GM12878 (cell line): ENCODE measurements at regions not wholly inside any gene's neighbourhood (a gene's known extent, or its start where the extent isn't known, plus 50 kb on each side); places are given as distances from the start of the nearest gene placed in this dataset.

ENCODE experiments used
- ATAC-seq: fragments of 200-7000 bp; cut with Tn5 transposase; 3 replicates; pipeline ENCODE4 v1.9.1; 2020; ENCODE audit warnings: mild to moderate bottlenecking, moderate library complexity
- BruUV-seq: library from RNA; stranded (reverse); fragments of 400-500 nt; replicated peaks from 2 replicates; lab custom pipeline; 2021; lab: Mats Ljungman, UMichigan
- CTCF ChIA-PET: fragments of 300-600 bp; sonication (Branson Sonifier 250); formaldehyde crosslinking; extraction: SDS; loops from one replicate; lab custom pipeline; 2021; ENCODE audit warnings: inconsistent platforms; lab: Yijun Ruan, JAX
- POLR2A ChIA-PET: fragments of 350-600 bp; formaldehyde crosslinking; extraction: SDS; loops from one replicate; lab custom pipeline; 2021; ENCODE audit warnings: inconsistent platforms; lab: Charles Lee
- RAD21 ChIA-PET: fragments of 300-600 bp; sonication (Branson Sonifier 250); formaldehyde crosslinking; loops from one replicate; lab custom pipeline; 2023; ENCODE audit warnings: antibody characterized with exemption; ENCODE audit not compliant: unreplicated experiment; lab: Charles Lee
- SMC1A ChIA-PET: fragments of 300-600 bp; sonication (Branson Sonifier 250); formaldehyde crosslinking; loops from one replicate; lab custom pipeline; 2023; ENCODE audit not compliant: unreplicated experiment, uncharacterized antibody; lab: Charles Lee
- DNase-seq: peaks from one replicate; pipeline ENCODE4 v3.0.0-alpha.2; 2011; ENCODE audit warnings: low read depth, low spot score
- FAIRE-seq: peaks from 3 replicates; lab custom pipeline; 2011; peaks lifted over from hg19 to GRCh38; lab: Jason Lieb, UNC
- H2AFZ ChIP-seq: 2 replicates; pipeline ENCODE4 v1.6.0; 2011; ENCODE audit warnings: low read depth, low read length, control low read depth; ENCODE audit not compliant: control insufficient read depth
- H3K27ac ChIP-seq: 2 replicates; pipeline ENCODE4 v1.5.1; 2011; ENCODE audit warnings: control low read depth; ENCODE audit not compliant: control insufficient read depth, insufficient read depth
- H3K27me3 ChIP-seq, 2 experiments: replicated peaks in 1 of 2; 2 replicates each; pipeline versions ENCODE4 v1.6.0 to v1.6.1; 2011; ENCODE audit warnings: low read length in 1 of 2; ENCODE audit not compliant: control insufficient read depth in 2 of 2, insufficient read depth in 2 of 2
- H3K36me3 ChIP-seq, 2 experiments: 2 replicates each; pipeline ENCODE4 v1.5.1; 2011; ENCODE audit warnings: low read length in 1 of 2; ENCODE audit not compliant: control insufficient read depth in 2 of 2, insufficient read depth in 2 of 2
- H3K4me1 ChIP-seq: 2 replicates; pipeline ENCODE4 v1.6.1; 2011; ENCODE audit warnings: mild to moderate bottlenecking, low read length, moderate library complexity, mixed read lengths; ENCODE audit not compliant: control insufficient read depth, insufficient read depth
- H3K4me2 ChIP-seq: 2 replicates; pipeline ENCODE4 v1.6.0; 2011; ENCODE audit warnings: control low read depth; ENCODE audit not compliant: control insufficient read depth, insufficient read depth
- H3K4me3 ChIP-seq: fragments of 200-600 bp; sonication (generic); 2 replicates; pipeline ENCODE4 v1.5.1; 2016
- H3K79me2 ChIP-seq: 2 replicates; pipeline ENCODE4 v1.6.0; 2011; ENCODE audit warnings: low read length; ENCODE audit not compliant: control insufficient read depth, insufficient read depth
- H3K9ac ChIP-seq: 2 replicates; pipeline ENCODE4 v1.8.0; 2011; ENCODE audit warnings: low read length, control low read depth, mixed read lengths; ENCODE audit not compliant: control insufficient read depth, insufficient read depth
- H3K9me3 ChIP-seq: replicated peaks from 3 replicates; pipeline ENCODE4 v1.5.1; 2011; ENCODE audit warnings: mild to moderate bottlenecking, low read length; ENCODE audit not compliant: control insufficient read depth, insufficient read depth
- H4K20me1 ChIP-seq: 2 replicates; pipeline ENCODE4 v1.6.0; 2011; ENCODE audit not compliant: control insufficient read depth, insufficient read depth
- ATF7 ChIP-seq: fragments of 450-650 bp; IDR thresholded peaks from 2 replicates; pipeline ENCODE4 v1.6.1; 2016; ENCODE audit warnings: low read depth, mild to moderate bottlenecking
- ETV6 ChIP-seq, 2 experiments: fragments of 450-650 bp in 1 of 2; IDR thresholded peaks in 1 of 2; conservative IDR thresholded peaks in 1 of 2; 2 replicates each; pipeline ENCODE4 v1.6.1; 2014; ENCODE audit warnings: antibody characterized with exemption in 1 of 2, borderline replicate concordance in 1 of 2, low read depth in 1 of 2, mild to moderate bottlenecking in 1 of 2, moderate library complexity in 1 of 2
- FOS ChIP-seq: IDR thresholded peaks from 3 replicates; pipeline ENCODE4 v1.6.1; 2011; ENCODE audit warnings: borderline replicate concordance; ENCODE audit not compliant: insufficient read length; ENCODE audit errors: extremely low read depth
- GABPA ChIP-seq: IDR thresholded peaks from 2 replicates; pipeline ENCODE4 v1.6.1; 2014; ENCODE audit warnings: antibody characterized with exemption, low read depth, mild to moderate bottlenecking, inconsistent platforms
- LARP7 ChIP-seq: fragments of 450-650 bp; IDR thresholded peaks from 2 replicates; pipeline ENCODE4 v1.6.1; 2017; ENCODE audit warnings: mild to moderate bottlenecking
- PAX8 ChIP-seq: fragments of 450-650 bp; IDR thresholded peaks from 2 replicates; pipeline ENCODE4 v1.6.1; 2017; ENCODE audit warnings: mild to moderate bottlenecking, moderate library complexity
- POU2F2 ChIP-seq: IDR thresholded peaks from 3 replicates; pipeline ENCODE4 v1.6.1; 2011; ENCODE audit warnings: low read depth, mild to moderate bottlenecking, low read length, borderline replicate concordance
- RBBP5 ChIP-seq: fragments of 200-600 bp; sonication (generic); conservative IDR thresholded peaks from 2 replicates; pipeline ENCODE4 v1.6.1; 2016
- ZBTB40 ChIP-seq: fragments of 450-650 bp; IDR thresholded peaks from 2 replicates; pipeline ENCODE4 v1.6.1; 2016; ENCODE audit warnings: mild to moderate bottlenecking, moderate library complexity, borderline replicate concordance
- WGBS: methylation state at CpG from one replicate; pipeline ENCODE4 v1.1.6; 2016; ENCODE audit warnings: low lambda C conversion rate; ENCODE audit not compliant: insufficient replicate concordance, insufficient coverage; ENCODE audit errors: missing lambda C conversion rate; 5-methylcytosine and 5-hydroxymethylcytosine counted together
- in situ Hi-C: fragments of 300-500 bp; cut with MboI; formaldehyde crosslinking; loops from 9 replicates; pipeline ENCODE4 v1.14.3; 2018; ENCODE audit warnings: mixed read lengths
- intact Hi-C: fragments of 100-400 bp; cut with micrococcal nuclease; formaldehyde crosslinking; loops from one replicate; pipeline ENCODE4 v1.14.2; 2022; ENCODE audit not compliant: unreplicated experiment
- TF ChIP-seq, protein P1 (sequence below): fragments of 150-350 bp; IDR thresholded peaks from 2 replicates; pipeline ENCODE4 v1.6.1; 2014; ENCODE audit warnings: mild to moderate bottlenecking, low read depth, low read length

GRCh38 chr4:187179086-187180058, 455.7 kb upstream of the FAT1 start:
- intact Hi-C loops (no loop called here), in situ Hi-C loops (no loop called here)
- SMC1A ChIA-PET, result no interaction called here

DNA sequence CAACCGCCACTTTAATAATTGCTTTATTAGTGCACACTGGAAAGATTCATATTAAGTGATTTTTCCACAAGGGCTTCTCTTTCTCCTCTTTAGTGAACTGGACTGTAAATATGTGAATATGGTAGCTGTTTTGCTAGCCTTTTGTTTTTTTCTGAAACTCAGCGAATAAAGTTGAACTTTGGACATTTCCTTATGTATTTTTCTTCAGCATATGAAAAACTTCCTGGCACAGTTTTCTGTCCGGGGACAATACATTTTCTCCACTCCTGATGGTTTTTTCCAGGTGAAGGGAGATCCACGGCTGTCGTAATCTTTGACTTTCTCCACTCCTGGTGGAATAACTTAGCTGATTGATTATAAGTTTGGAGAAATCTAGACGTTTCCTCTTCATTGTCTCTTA, 457.4 kb upstream of the FAT1 start:
- CTCF ChIA-PET, result no interaction called here
- no peak for TF ChIP-seq FOS
- TF ChIP-seq POU2F2, result no peak
- no peak for TF ChIP-seq RBBP5
- TF ChIP-seq, protein P1, sequence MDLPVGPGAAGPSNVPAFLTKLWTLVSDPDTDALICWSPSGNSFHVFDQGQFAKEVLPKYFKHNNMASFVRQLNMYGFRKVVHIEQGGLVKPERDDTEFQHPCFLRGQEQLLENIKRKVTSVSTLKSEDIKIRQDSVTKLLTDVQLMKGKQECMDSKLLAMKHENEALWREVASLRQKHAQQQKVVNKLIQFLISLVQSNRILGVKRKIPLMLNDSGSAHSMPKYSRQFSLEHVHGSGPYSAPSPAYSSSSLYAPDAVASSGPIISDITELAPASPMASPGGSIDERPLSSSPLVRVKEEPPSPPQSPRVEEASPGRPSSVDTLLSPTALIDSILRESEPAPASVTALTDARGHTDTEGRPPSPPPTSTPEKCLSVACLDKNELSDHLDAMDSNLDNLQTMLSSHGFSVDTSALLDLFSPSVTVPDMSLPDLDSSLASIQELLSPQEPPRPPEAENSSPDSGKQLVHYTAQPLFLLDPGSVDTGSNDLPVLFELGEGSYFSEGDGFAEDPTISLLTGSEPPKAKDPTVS, result no peak
- TF ChIP-seq GABPA, result no peak
- TF ChIP-seq LARP7, result no peak
- no peak for TF ChIP-seq ZBTB40
- TF ChIP-seq PAX8, result no peak

More at GRCh38 chr4:187179086-187180058, 455.7 kb upstream of the FAT1 start:
- TF ChIP-seq ATF7, result no peak
- no peak for TF ChIP-seq ETV6 (conservative IDR thresholded peaks at IDR 0.05 in 1 of 2, IDR thresholded peaks at IDR 0.05 in 1 of 2; ENCODE audit: borderline replicate concordance in 1 of 2, low read depth in 1 of 2)
- H3K27me3 ChIP-seq, result no peaks in the 10 kb centered on the region
- H3K27ac ChIP-seq, result no peak overlapping the region
- no peak overlapping the region for H2AFZ ChIP-seq
- DNase-seq (no peak), ATAC-seq (no peak), FAIRE-seq (no peak)
- H3K4me3 ChIP-seq, result no peak overlapping the region
- RAD21 ChIA-PET, result no interaction called here
- H3K9ac ChIP-seq, result no peak overlapping the region
- POLR2A ChIA-PET, result no interaction called here
- H4K20me1 ChIP-seq, result no peaks in the 10 kb centered on the region
- H3K36me3 ChIP-seq, result no peaks in the 10 kb centered on the region
- CTCF ChIA-PET, result no interaction called here
- WGBS, result 11% methylated on average over 10 of the region's 10 CpGs
- H3K79me2 ChIP-seq, result no peaks in the 10 kb centered on the region
- BruUV-seq, result no TSS peak
- H3K4me2 ChIP-seq, result no peak overlapping the region
- no peaks in the 10 kb centered on the region; the same call in 2 of the 3 replicates for H3K9me3 ChIP-seq
- no peaks in the 10 kb centered on the region for H3K4me1 ChIP-seq

More for the DNA sequence above, 457.4 kb upstream of the FAT1 start:
- intact Hi-C loops, result no loop called here
- no peak overlapping the region for H2AFZ ChIP-seq
- H3K4me3 ChIP-seq, result no peak overlapping the region
- no TSS peak for BruUV-seq
- H3K4me2 ChIP-seq, result no peak overlapping the region
- DNase-seq, result no peak
- no peaks in the 10 kb centered on the region for H3K27me3 ChIP-seq
- H3K9me3 ChIP-seq, result no peaks in the 10 kb centered on the region; the same call in 2 of the 3 replicates
- RAD21 ChIA-PET, result no interaction called here
- H3K4me1 ChIP-seq, result no peaks in the 10 kb centered on the region
- H4K20me1 ChIP-seq, result no peaks in the 10 kb centered on the region
- 19% methylated on average over 6 of the region's 6 CpGs for WGBS
- POLR2A ChIA-PET, result no interaction called here
- H3K36me3 ChIP-seq, result no peaks in the 10 kb centered on the region
- H3K9ac ChIP-seq, result no peak overlapping the region
- no peak overlapping the region for H3K27ac ChIP-seq
- no peak for ATAC-seq
- no peaks in the 10 kb centered on the region for H3K79me2 ChIP-seq
- in situ Hi-C loops, result no loop called here
- FAIRE-seq, result no peak
- SMC1A ChIA-PET, result no interaction called here
